Activated effector memory CD4-positive, alpha-beta T cell treated with anti-CD3 and anti-CD28 coated beads, Interleukin-2, amount 50 U/mL, for 16 hours (primary cell): ENCODE measurements at regions not wholly inside any gene's neighbourhood (a gene's known extent, or its start where the extent isn't known, plus 50 kb on each side); places are given as distances from the start of the nearest gene placed in this dataset.

ENCODE experiments used
- DNase-seq: peaks from one replicate; pipeline ENCODE4 v3.0.0-alpha.2; 2020

DNA sequence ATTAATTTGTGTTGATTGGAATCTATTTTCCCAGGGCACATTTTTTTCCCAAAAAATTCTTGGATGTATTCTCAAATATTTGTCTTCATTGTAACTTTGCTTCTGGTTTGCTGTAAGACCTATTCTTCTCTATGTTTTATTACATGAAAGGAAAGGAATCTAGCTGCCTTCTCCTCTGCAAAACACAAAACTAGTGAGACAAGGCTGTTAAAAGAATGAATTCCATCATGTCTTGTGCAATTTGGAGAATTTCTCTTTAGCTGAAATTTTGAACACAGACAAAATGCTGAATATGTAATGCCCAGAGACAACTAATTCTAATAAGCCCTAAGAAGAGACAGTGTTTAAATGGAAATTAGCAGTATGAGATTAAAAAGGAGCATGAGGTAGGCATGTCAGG lies 275.9 kb downstream of the CDH20 start:
- DNase-seq: no peak

DNA sequence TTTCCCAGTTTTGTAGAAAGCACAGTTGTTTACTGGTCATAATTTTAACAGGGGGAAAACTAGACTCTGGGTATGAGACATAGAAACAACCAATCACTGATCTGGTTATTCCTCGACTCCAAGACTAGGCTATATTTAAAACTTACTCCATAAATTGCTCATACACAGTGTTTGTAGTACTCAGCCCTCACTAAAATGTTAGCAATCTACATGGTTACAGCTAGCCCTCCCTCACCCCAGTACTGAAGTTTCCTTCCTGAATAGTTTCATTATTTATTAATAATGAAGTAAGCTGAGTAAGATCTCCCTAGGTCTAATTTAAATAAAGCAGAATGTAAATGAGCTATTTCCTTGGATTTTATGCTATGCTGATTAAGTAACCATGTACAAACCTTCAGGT lies 275.1 kb downstream of the CDH20 start:
- DNase-seq: no peak

GRCh38 chr18:61607867-61608266 lies 274.6 kb downstream of the CDH20 start:
- DNase-seq: no peak

GRCh38 chr18:61606759-61607158 lies 273.5 kb downstream of the CDH20 start:
- no peak for DNase-seq

GRCh38 chr18:61606068-61606660 lies 272.9 kb downstream of the CDH20 start:
- DNase-seq: no peak

- DNase-seq: no peak
Measured at GRCh38 chr18:61605376-61606067, 272.3 kb downstream of the CDH20 start.
